WTC11 (cell line): ENCODE measurements at regions not wholly inside any gene's neighbourhood (a gene's known extent, or its start where the extent isn't known, plus 50 kb on each side); places are given as distances from the start of the nearest gene placed in this dataset.

Source experiments
- ATAC-seq: fragments of 200-7000 bp; cut with Tn5 transposase; 2 replicates; pipeline ENCODE4 v1.10.0; 2021; ENCODE audit warnings: mild to moderate bottlenecking, moderate library complexity
- CTCF ChIA-PET: fragments of 300-600 bp; sonication (Branson Sonifier 250); formaldehyde crosslinking; loops from one replicate; lab custom pipeline; 2021; ENCODE audit warnings: antibody characterized with exemption; lab: Charles Lee
- POLR2A ChIA-PET: fragments of 350-600 bp; sonication (Branson Sonifier 250); formaldehyde crosslinking; loops from one replicate; lab custom pipeline; 2021; ENCODE audit warnings: antibody characterized with exemption; lab: Charles Lee
- DNase-seq: peaks from one replicate; pipeline ENCODE4 v3.0.0; 2021; ENCODE audit warnings: low spot score
- H3K27ac Mint-ChIP-seq: 2 replicates; pipeline ENCODE4 v1.8.0; 2021; ENCODE audit warnings: mixed read lengths
- H3K27me3 Mint-ChIP-seq: 2 replicates; pipeline ENCODE4 v1.8.0; 2021; ENCODE audit warnings: low read depth, mild to moderate bottlenecking, moderate library complexity, mixed read lengths
- H3K36me3 Mint-ChIP-seq: 2 replicates; pipeline ENCODE4 v1.8.0; 2021; ENCODE audit warnings: mixed read lengths
- H3K4me1 Mint-ChIP-seq: 2 replicates; pipeline ENCODE4 v1.8.0; 2022; ENCODE audit warnings: mixed read lengths
- H3K4me3 Mint-ChIP-seq: 2 replicates; pipeline ENCODE4 v1.8.0; 2021; ENCODE audit warnings: mild to moderate bottlenecking, moderate library complexity, mixed read lengths
- H3K9me3 Mint-ChIP-seq: 2 replicates; pipeline ENCODE4 v1.8.0; 2021; ENCODE audit warnings: mixed read lengths
- ATF6 ChIP-seq: sonication (generic); formaldehyde crosslinking; IDR thresholded peaks from 2 replicates; pipeline ENCODE4 v1.8.1; 2023; ENCODE audit warnings: mild to moderate bottlenecking, missing genetic modification reagents
- CREM ChIP-seq: sonication (generic); formaldehyde crosslinking; IDR thresholded peaks from 2 replicates; pipeline ENCODE4 v1.8.1; 2022; ENCODE audit warnings: mild to moderate bottlenecking, missing genetic modification reagents, moderate library complexity
- E2F4 ChIP-seq: sonication (generic); formaldehyde crosslinking; IDR thresholded peaks from 2 replicates; pipeline ENCODE4 v1.8.1; 2022; ENCODE audit warnings: low read depth, mild to moderate bottlenecking, moderate library complexity, missing genetic modification reagents, borderline replicate concordance
- ERG ChIP-seq: fragments of 250-450 bp; sonication (Bioruptor Pico); IDR thresholded peaks from 2 replicates; pipeline ENCODE4 v1.8.0; 2021; ENCODE audit warnings: mild to moderate bottlenecking
- ETV6 ChIP-seq: sonication (generic); formaldehyde crosslinking; IDR thresholded peaks from 2 replicates; pipeline ENCODE4 v1.8.1; 2022; ENCODE audit warnings: mild to moderate bottlenecking, missing genetic modification reagents
- FOXP1 ChIP-seq: sonication (generic); formaldehyde crosslinking; IDR thresholded peaks from 2 replicates; pipeline ENCODE4 v1.8.0; 2022; ENCODE audit warnings: missing genetic modification reagents, mild to moderate bottlenecking, moderate library complexity, borderline replicate concordance
- HMGXB4 ChIP-seq: sonication (generic); formaldehyde crosslinking; IDR thresholded peaks from 2 replicates; pipeline ENCODE4 v1.8.1; 2023; ENCODE audit warnings: mild to moderate bottlenecking, moderate library complexity, missing genetic modification reagents
- IRF2 ChIP-seq: sonication (generic); formaldehyde crosslinking; IDR thresholded peaks from 2 replicates; pipeline ENCODE4 v1.8.0; 2022; ENCODE audit warnings: low read depth, missing genetic modification reagents, borderline replicate concordance
- JAZF1 ChIP-seq: fragments of 250-450 bp; sonication (Bioruptor Pico); IDR thresholded peaks from 2 replicates; pipeline ENCODE4 v1.9.0; 2021; ENCODE audit warnings: moderate library complexity, mild to moderate bottlenecking, inconsistent platforms
- NR3C1 ChIP-seq: sonication (generic); formaldehyde crosslinking; conservative IDR thresholded peaks from 2 replicates; pipeline ENCODE4 v1.8.1; 2023; ENCODE audit warnings: low read depth, mild to moderate bottlenecking, missing genetic modification reagents
- OVOL2 ChIP-seq: fragments of 250-450 bp; sonication (Bioruptor Pico); IDR thresholded peaks from 2 replicates; pipeline ENCODE4 v1.9.0; 2021; ENCODE audit warnings: mild to moderate bottlenecking, borderline replicate concordance
- PRRX2 ChIP-seq: fragments of 250-450 bp; sonication (Bioruptor Pico); IDR thresholded peaks from 2 replicates; pipeline ENCODE4 v1.8.0; 2021; ENCODE audit warnings: mild to moderate bottlenecking
- SMAD4 ChIP-seq: sonication (generic); formaldehyde crosslinking; IDR thresholded peaks from 2 replicates; pipeline ENCODE4 v1.8.0; 2022; ENCODE audit warnings: mild to moderate bottlenecking, missing genetic modification reagents
- SOX15 ChIP-seq: fragments of 250-450 bp; sonication (Bioruptor Pico); IDR thresholded peaks from 2 replicates; pipeline ENCODE4 v1.9.0; 2021; ENCODE audit warnings: mild to moderate bottlenecking
- TEAD1 ChIP-seq: sonication (generic); formaldehyde crosslinking; IDR thresholded peaks from 2 replicates; pipeline ENCODE4 v1.8.0; 2022; ENCODE audit warnings: mild to moderate bottlenecking, missing genetic modification reagents
- TEAD4 ChIP-seq: sonication (generic); formaldehyde crosslinking; IDR thresholded peaks from 2 replicates; pipeline ENCODE4 v1.8.0; 2022; ENCODE audit warnings: mild to moderate bottlenecking, missing genetic modification reagents
- TP53 ChIP-seq: sonication (generic); formaldehyde crosslinking; IDR thresholded peaks from 2 replicates; pipeline ENCODE4 v1.8.1; 2023; ENCODE audit warnings: mild to moderate bottlenecking, missing genetic modification reagents
- ZNF138 ChIP-seq: sonication (generic); formaldehyde crosslinking; conservative IDR thresholded peaks from 2 replicates; pipeline ENCODE4 v1.8.1; 2022; ENCODE audit warnings: mild to moderate bottlenecking, moderate library complexity, missing genetic modification reagents
- ZNF416 ChIP-seq: fragments of 250-450 bp; sonication (Bioruptor Pico); IDR thresholded peaks from 2 replicates; pipeline ENCODE4 v1.9.0; 2021; ENCODE audit warnings: mild to moderate bottlenecking, inconsistent platforms
- ZNF512 ChIP-seq: sonication (generic); formaldehyde crosslinking; IDR thresholded peaks from 2 replicates; pipeline ENCODE4 v1.8.1; 2022; ENCODE audit warnings: missing genetic modification reagents, borderline replicate concordance
- ZSCAN18 ChIP-seq: fragments of 250-450 bp; sonication (Bioruptor Pico); IDR thresholded peaks from 2 replicates; pipeline ENCODE4 v2.1.2; 2022; ENCODE audit warnings: mild to moderate bottlenecking, moderate library complexity

- no peak for TF ChIP-seq ERG (CRISPR knock-in tag)
- TF ChIP-seq NR3C1 (CRISPR knock-in tag): no peak
- no peak for TF ChIP-seq E2F4 (CRISPR knock-in tag)
- no peak for TF ChIP-seq ATF6 (CRISPR knock-in tag)
Observed at GRCh38 chr2:126809340-126809739, 89.3 kb upstream of the TEX51 start (continued).

GRCh38 chr2:126810001-126810400, 88.7 kb upstream of the TEX51 start:
- CTCF ChIA-PET: interaction anchor here (2.2 kb wide), 1 partner anchor 162 kb away, joined by 10 read pairs; no protein-coding TSS in a partner anchor
- H3K4me1 Mint-ChIP-seq: peaks cover 19% of the 10 kb centered on the region
- POLR2A ChIA-PET: no interaction called here
- H3K4me3 Mint-ChIP-seq: no peak overlapping the region
- H3K27ac Mint-ChIP-seq: no peak overlapping the region
- no peaks in the 10 kb centered on the region for H3K36me3 Mint-ChIP-seq
- DNase-seq: no peak
- ATAC-seq: no peak
- no peaks in the 10 kb centered on the region for H3K27me3 Mint-ChIP-seq
- TF ChIP-seq TP53 (CRISPR knock-in tag) (no peak), OVOL2 (CRISPR knock-in tag) (no peak), SOX15 (CRISPR knock-in tag) (no peak), PRRX2 (CRISPR knock-in tag) (no peak), ZNF416 (CRISPR knock-in tag) (no peak), ZNF512 (CRISPR knock-in tag) (no peak), ETV6 (CRISPR knock-in tag) (no peak), ZSCAN18 (CRISPR knock-in tag) (no peak)
- H3K9me3 Mint-ChIP-seq: peaks cover 7% of the 10 kb centered on the region; the same call in 1 of the 2 replicates

- H3K27me3 Mint-ChIP-seq: no peaks in the 10 kb centered on the region
- H3K4me3 Mint-ChIP-seq: no peak overlapping the region
- ChIA-PET CTCF (no interaction called here), POLR2A (no interaction called here)
- ATAC-seq (no peak), DNase-seq (no peak)
- H3K27ac Mint-ChIP-seq: no peak overlapping the region
- H3K36me3 Mint-ChIP-seq: no peaks in the 10 kb centered on the region
- H3K4me1 Mint-ChIP-seq: peaks cover 19% of the 10 kb centered on the region
- H3K9me3 Mint-ChIP-seq: peaks cover 7% of the 10 kb centered on the region; the same call in 1 of the 2 replicates
- TF ChIP-seq TEAD1 (no peak), IRF2 (CRISPR knock-in tag) (no peak), ZNF138 (CRISPR knock-in tag) (no peak), CREM (CRISPR knock-in tag) (no peak), ZSCAN18 (CRISPR knock-in tag) (no peak), TP53 (CRISPR knock-in tag) (no peak), HMGXB4 (no peak), SMAD4 (no peak), E2F4 (CRISPR knock-in tag) (no peak), FOXP1 (CRISPR knock-in tag) (no peak), JAZF1 (no peak), OVOL2 (CRISPR knock-in tag) (no peak), TEAD4 (no peak)
- TF ChIP-seq, all 79 proteins: peak for 0
Observed at GRCh38 chr2:126811101-126811500, 87.6 kb upstream of the TEX51 start.
